ENCODE measurements at regions not wholly inside any gene's neighbourhood (a gene's known extent, or its start where the extent isn't known, plus 50 kb on each side); places are given as distances from the start of the nearest gene placed in this dataset.

DNA sequence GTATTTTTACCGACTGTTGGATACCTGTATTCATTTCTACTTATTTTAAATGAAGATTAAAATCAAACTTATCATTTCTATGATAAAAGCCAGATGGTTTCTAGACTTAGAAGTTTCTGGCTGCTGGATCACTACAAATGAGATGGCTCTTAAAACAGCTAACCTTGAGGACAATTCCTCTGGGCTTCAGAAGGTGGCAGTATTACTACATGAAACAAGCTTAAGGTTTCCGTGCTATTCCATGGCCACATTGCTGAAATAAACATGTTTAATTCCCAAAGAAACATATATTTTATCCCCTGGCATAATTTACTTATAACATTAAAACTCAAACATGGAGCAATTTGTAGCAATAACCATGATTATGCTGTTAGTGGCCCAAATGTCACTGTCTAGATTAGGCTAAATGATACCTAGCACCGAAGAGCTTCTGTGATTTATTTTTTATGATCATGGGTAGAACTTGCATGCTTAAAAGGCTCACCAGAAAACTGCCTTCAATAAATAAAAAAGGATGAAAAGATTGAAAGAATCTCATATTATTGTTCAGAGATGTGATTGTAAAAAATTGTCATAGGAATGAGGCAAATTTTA, 204.0 kb upstream of the NANOGP8 start:
- no peak overlapping the region for H3K4me3 ChIP-seq (ENCODE audit: low read depth, low read length)
- H3K79me2 ChIP-seq: no peaks in the 10 kb centered on the region
- no peak overlapping the region for H3K9ac ChIP-seq
- H3K27me3 ChIP-seq (ENCODE audit: control insufficient read depth, insufficient read depth, low read length): no peaks in the 10 kb centered on the region
- no peaks in the 10 kb centered on the region for H3K4me1 ChIP-seq
- no peak overlapping the region for H2AFZ ChIP-seq
- H3K4me2 ChIP-seq (ENCODE audit: low read length): no peak overlapping the region
- peak; percentile 55 for TF ChIP-seq CTCF (IDR thresholded peaks at IDR 0.05)
- H3K27ac ChIP-seq: no peak overlapping the region
- H3K36me3 ChIP-seq (ENCODE audit: control insufficient read depth, insufficient read depth, low read length): no peaks in the 10 kb centered on the region
- no peaks in the 10 kb centered on the region for H3K9me3 ChIP-seq (ENCODE audit: control insufficient read depth, low read length)

DNA sequence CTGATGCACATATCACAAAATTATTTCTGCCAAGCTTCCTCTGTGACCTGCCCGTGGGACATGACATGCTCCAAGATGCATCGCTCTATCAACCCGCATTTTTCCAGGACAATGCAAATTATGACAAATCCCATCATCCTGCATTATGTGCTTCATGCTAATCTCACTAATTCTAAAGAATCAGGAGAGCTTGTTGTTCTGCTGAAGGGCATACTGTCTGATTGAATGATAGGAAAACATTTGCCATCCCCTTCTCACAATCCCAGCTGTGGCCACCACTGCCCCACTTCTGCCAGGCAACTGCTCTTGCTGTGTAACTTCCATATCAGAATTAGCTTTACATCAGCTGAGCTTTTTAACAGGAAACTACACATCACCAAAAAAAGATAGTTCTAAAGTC, 203.5 kb upstream of the NANOGP8 start:
- Histone ChIP-seq H3K27ac (no peak overlapping the region), H3K27me3 (ENCODE audit: control insufficient read depth, insufficient read depth, low read length) (no peaks in the 10 kb centered on the region), H3K4me1 (no peaks in the 10 kb centered on the region), H3K79me2 (no peaks in the 10 kb centered on the region), H3K9me3 (ENCODE audit: control insufficient read depth, low read length) (no peaks in the 10 kb centered on the region), H3K9ac (no peak overlapping the region), H3K4me3 (ENCODE audit: low read depth, low read length) (no peak overlapping the region), H3K4me2 (ENCODE audit: low read length) (no peak overlapping the region), H3K36me3 (ENCODE audit: control insufficient read depth, insufficient read depth, low read length) (no peaks in the 10 kb centered on the region), H2AFZ (no peak overlapping the region)
- TF ChIP-seq CTCF (IDR thresholded peaks at IDR 0.05): no peak

- no peak overlapping the region for H3K4me3 ChIP-seq (ENCODE audit: low read depth, low read length)
- H3K4me1 ChIP-seq: no peaks in the 10 kb centered on the region
- no peak overlapping the region for H3K4me2 ChIP-seq (ENCODE audit: low read length)
- no peaks in the 10 kb centered on the region for H3K36me3 ChIP-seq (ENCODE audit: control insufficient read depth, insufficient read depth, low read length)
- no peak overlapping the region for H2AFZ ChIP-seq
- H3K27ac ChIP-seq: no peak overlapping the region
- H3K27me3 ChIP-seq (ENCODE audit: control insufficient read depth, insufficient read depth, low read length): no peaks in the 10 kb centered on the region
- no peaks in the 10 kb centered on the region for H3K79me2 ChIP-seq
- H3K9ac ChIP-seq: no peak overlapping the region
- TF ChIP-seq CTCF (IDR thresholded peaks at IDR 0.05): no peak
- H3K9me3 ChIP-seq (ENCODE audit: control insufficient read depth, low read length): no peaks in the 10 kb centered on the region
Measured at GRCh38 chr15:35286721-35287120, 201.6 kb upstream of the NANOGP8 start.

GRCh38 chr15:35282965-35283496, 197.9 kb upstream of the NANOGP8 start:
- Histone ChIP-seq H3K27me3 (ENCODE audit: control insufficient read depth, insufficient read depth, low read length) (no peaks in the 10 kb centered on the region), H3K9me3 (ENCODE audit: control insufficient read depth, low read length) (no peaks in the 10 kb centered on the region), H3K4me3 (ENCODE audit: low read depth, low read length) (no peak overlapping the region), H3K4me1 (no peaks in the 10 kb centered on the region), H3K79me2 (no peaks in the 10 kb centered on the region), H3K36me3 (ENCODE audit: control insufficient read depth, insufficient read depth, low read length) (no peaks in the 10 kb centered on the region), H3K27ac (no peak overlapping the region), H2AFZ (no peak overlapping the region), H3K4me2 (ENCODE audit: low read length) (no peak overlapping the region), H3K9ac (no peak overlapping the region)
- no peak for TF ChIP-seq CTCF (IDR thresholded peaks at IDR 0.05)

GRCh38 chr15:35281515-35281914, 196.4 kb upstream of the NANOGP8 start:
- H3K36me3 ChIP-seq (ENCODE audit: control insufficient read depth, insufficient read depth, low read length): no peaks in the 10 kb centered on the region
- H3K27me3 ChIP-seq (ENCODE audit: control insufficient read depth, insufficient read depth, low read length): no peaks in the 10 kb centered on the region
- H3K27ac ChIP-seq: no peak overlapping the region
- no peak overlapping the region for H3K4me3 ChIP-seq (ENCODE audit: low read depth, low read length)
- H3K4me2 ChIP-seq (ENCODE audit: low read length): no peak overlapping the region
- H3K79me2 ChIP-seq: no peaks in the 10 kb centered on the region
- TF ChIP-seq CTCF (IDR thresholded peaks at IDR 0.05): no peak
- H3K4me1 ChIP-seq: no peaks in the 10 kb centered on the region
- no peak overlapping the region for H3K9ac ChIP-seq
- no peak overlapping the region for H2AFZ ChIP-seq
- H3K9me3 ChIP-seq (ENCODE audit: control insufficient read depth, low read length): no peaks in the 10 kb centered on the region
